Colonic mucosa (tissue), 4 donors: ENCODE measurements at regions not wholly inside any gene's neighbourhood (a gene's known extent, or its start where the extent isn't known, plus 50 kb on each side); places are given as distances from the start of the nearest gene placed in this dataset.

ENCODE experiments used
- DNase-seq: peaks from one replicate; pipeline ENCODE4 v3.0.0-alpha.2; 2020
- H3K27ac ChIP-seq: fragments of 200-600 bp; one replicate; pipeline ENCODE4 v1.8.0; 2021
- H3K27me3 ChIP-seq: fragments of 200-600 bp; one replicate; pipeline ENCODE4 v1.8.0; 2021
- H3K36me3 ChIP-seq: fragments of 200-600 bp; one replicate; pipeline ENCODE4 v1.8.0; 2021
- H3K4me1 ChIP-seq: fragments of 200-600 bp; one replicate; pipeline ENCODE4 v1.8.0; 2021; ENCODE audit warnings: mild to moderate bottlenecking
- H3K4me3 ChIP-seq: fragments of 200-600 bp; one replicate; pipeline ENCODE4 v1.8.0; 2021
- H3K9ac ChIP-seq, 2 donors: one replicate each; pipeline ENCODE4 v1.7.0; 2013; ENCODE audit warnings: control low read depth in 2 of 2, low read depth in 2 of 2, low read length in 2 of 2
- H3K9me3 ChIP-seq: fragments of 200-600 bp; one replicate; pipeline ENCODE4 v1.8.0; 2021
- intact Hi-C: fragments of 100-400 bp; cut with DNase I; formaldehyde crosslinking; loops from one replicate; pipeline ENCODE4 v1.14.1; 2022
- TF ChIP-seq, protein P1 (sequence below): fragments of 200-600 bp; IDR thresholded peaks from one replicate; pipeline ENCODE4 v1.8.0; 2022; ENCODE audit warnings: antibody characterized with exemption, mild to moderate bottlenecking
- donor health status: healthy.
- donor health status: DM: no; HTN: no; CAD: no.
- donor health status: DM: no; HTN: no; CAD: no.

DNA sequence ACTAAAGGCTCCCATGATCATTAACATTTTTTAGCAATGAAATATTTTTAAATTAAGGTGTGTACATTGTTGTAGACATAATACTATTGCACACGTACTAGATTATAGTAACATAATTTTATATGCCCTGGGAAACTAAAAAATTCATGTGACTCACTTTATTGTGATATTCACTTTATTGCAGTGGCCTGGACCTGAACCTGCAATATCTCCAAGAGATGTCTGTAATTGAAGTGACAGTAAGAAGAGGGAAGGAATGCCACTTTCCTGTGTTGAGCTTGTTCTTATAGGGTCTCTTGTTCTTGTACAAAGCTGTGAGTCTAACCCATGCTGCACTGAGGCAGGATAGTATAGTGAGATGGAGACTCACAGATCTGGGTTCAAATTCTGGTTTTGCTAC lies 66.9 kb upstream of the USP24 start:
- no peaks in the 10 kb centered on the region for H3K9me3 ChIP-seq
- intact Hi-C loops = no loop called here
- no peak overlapping the region for H3K27ac ChIP-seq
- no peak for DNase-seq
- H3K36me3 ChIP-seq = no peaks in the 10 kb centered on the region
- no peak overlapping the region for H3K9ac ChIP-seq
- H3K4me1 ChIP-seq = no peaks in the 10 kb centered on the region
- TF ChIP-seq, protein P1, sequence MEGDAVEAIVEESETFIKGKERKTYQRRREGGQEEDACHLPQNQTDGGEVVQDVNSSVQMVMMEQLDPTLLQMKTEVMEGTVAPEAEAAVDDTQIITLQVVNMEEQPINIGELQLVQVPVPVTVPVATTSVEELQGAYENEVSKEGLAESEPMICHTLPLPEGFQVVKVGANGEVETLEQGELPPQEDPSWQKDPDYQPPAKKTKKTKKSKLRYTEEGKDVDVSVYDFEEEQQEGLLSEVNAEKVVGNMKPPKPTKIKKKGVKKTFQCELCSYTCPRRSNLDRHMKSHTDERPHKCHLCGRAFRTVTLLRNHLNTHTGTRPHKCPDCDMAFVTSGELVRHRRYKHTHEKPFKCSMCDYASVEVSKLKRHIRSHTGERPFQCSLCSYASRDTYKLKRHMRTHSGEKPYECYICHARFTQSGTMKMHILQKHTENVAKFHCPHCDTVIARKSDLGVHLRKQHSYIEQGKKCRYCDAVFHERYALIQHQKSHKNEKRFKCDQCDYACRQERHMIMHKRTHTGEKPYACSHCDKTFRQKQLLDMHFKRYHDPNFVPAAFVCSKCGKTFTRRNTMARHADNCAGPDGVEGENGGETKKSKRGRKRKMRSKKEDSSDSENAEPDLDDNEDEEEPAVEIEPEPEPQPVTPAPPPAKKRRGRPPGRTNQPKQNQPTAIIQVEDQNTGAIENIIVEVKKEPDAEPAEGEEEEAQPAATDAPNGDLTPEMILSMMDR = no peak
- H3K4me3 ChIP-seq = no peak overlapping the region
- H3K27me3 ChIP-seq = no peaks in the 10 kb centered on the region

DNA sequence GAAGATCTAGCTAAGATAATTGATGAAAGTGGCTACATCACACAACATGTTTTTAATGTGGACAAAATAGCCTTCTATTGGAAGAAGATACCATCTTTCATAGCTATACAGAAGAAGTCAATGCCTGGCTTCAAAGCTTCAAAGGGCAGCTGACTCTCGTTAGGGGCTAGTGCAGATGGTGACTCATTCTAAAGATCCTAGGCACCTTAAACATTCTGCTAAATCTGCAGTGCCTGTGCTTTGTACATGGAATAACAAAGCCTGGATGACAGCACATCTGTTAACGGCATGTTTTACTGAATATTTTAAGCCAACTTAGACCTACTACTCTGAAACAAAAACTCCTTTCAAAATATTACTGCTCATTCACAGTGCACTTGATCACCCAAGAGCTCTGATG lies 65.6 kb upstream of the USP24 start:
- H3K27me3 ChIP-seq = no peaks in the 10 kb centered on the region
- H3K9ac ChIP-seq = no peak overlapping the region
- no peaks in the 10 kb centered on the region for H3K36me3 ChIP-seq
- no peaks in the 10 kb centered on the region for H3K4me1 ChIP-seq
- intact Hi-C loops = no loop called here
- H3K4me3 ChIP-seq = no peak overlapping the region
- no peaks in the 10 kb centered on the region for H3K9me3 ChIP-seq
- no peak for DNase-seq
- TF ChIP-seq, protein P1 = no peak
- no peak overlapping the region for H3K27ac ChIP-seq

DNA sequence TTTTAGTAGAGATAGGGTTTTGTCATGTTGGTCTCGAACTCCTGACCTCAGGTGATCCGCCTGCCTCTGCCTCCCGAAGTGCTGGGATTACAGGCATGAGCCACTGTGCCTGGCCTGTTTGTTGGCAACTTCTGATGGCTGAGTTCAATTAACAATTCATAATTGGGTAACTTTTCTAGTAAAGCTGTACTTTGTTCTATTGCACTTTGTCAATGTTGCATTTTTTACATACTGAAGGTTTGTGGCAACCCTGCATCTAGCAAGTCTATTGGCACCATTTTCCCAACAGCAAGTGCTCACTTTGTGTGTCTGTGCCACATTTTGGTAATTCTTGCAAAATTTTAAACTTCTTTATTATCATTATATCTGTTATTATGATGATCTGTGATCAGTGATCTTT lies 64.5 kb upstream of the USP24 start:
- TF ChIP-seq, protein P1 = no peak
- Histone ChIP-seq H3K9ac (no peak overlapping the region), H3K4me1 (no peaks in the 10 kb centered on the region), H3K36me3 (no peaks in the 10 kb centered on the region), H3K9me3 (no peaks in the 10 kb centered on the region), H3K27me3 (no peaks in the 10 kb centered on the region), H3K27ac (no peak overlapping the region), H3K4me3 (no peak overlapping the region)
- intact Hi-C loops = no loop called here
- DNase-seq = no peak

DNA sequence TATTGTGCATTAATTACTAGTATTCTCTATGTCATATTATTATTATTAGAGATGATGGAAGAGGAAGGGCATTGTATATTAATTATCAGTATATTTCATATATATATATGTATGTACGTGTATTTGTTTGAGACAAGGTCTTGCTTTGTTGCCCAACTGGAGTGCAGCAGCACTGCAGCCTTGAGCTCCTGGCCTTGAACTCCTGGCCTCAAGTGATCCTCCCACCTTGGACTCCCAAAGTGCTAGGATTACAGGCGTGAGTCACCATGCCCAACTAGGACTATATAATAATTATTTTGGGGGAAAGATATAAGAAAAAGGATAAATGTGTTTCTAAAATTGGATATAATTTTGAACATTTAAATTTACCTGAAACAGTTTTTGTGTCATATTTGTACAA lies 63.2 kb upstream of the USP24 start:
- no peak for DNase-seq
- Histone ChIP-seq H3K9me3 (no peaks in the 10 kb centered on the region), H3K36me3 (no peaks in the 10 kb centered on the region), H3K27me3 (no peaks in the 10 kb centered on the region), H3K9ac (no peak overlapping the region), H3K27ac (no peak overlapping the region), H3K4me1 (no peaks in the 10 kb centered on the region), H3K4me3 (no peak overlapping the region)
- TF ChIP-seq, protein P1 = no peak
- intact Hi-C loops = no loop called here

DNA sequence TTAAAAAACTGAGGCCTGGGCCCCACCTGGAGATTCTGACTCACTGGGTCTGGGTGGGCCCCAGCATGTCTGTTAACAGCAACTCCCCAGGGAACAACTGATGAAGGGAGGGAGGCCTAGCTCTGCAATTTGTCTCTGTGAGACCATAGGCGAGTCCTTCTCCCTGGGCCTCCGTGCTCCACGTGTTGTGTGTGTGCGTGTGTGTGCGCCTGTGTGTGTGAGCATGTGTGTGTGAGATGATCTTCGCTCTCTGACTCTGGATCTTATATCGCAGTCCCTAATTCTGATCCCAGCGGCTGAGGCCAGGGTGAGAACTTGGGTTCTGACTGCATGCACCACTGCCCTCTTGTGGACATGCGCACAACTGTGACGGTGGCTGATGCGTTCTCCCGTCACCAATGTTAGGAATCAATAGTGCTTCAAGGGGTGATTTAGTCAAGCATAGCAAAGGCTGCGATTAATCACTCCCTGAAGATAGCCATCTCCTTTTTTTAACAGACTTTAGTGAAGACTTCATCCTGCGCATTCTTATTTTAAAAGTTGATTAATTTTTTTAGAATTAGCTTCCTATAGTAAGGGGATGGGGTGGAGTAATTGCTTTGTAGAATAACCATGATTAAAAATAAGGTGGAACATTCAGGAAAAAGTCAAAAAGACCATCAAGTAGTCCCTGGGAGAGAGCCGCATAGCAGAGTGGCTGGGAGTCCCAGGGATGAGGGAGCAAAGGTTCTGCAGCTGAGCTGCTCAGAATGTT lies 62.4 kb upstream of the USP24 start:
- intact Hi-C loops = loop anchor here (2.0 kb wide), 1 partner anchor 137 kb away; no protein-coding TSS in a partner anchor
- no peaks in the 10 kb centered on the region for H3K9me3 ChIP-seq
- peak; percentile 81 for DNase-seq
- H3K9ac ChIP-seq = no peak overlapping the region
- H3K27ac ChIP-seq = no peak overlapping the region
- H3K27me3 ChIP-seq = no peaks in the 10 kb centered on the region
- TF ChIP-seq, protein P1 = peak; percentile 77
- no peaks in the 10 kb centered on the region for H3K36me3 ChIP-seq
- no peak overlapping the region for H3K4me3 ChIP-seq
- no peaks in the 10 kb centered on the region for H3K4me1 ChIP-seq
